Naive B cell (primary cell): ENCODE measurements at regions not wholly inside any gene's neighbourhood (a gene's known extent, or its start where the extent isn't known, plus 50 kb on each side); places are given as distances from the start of the nearest gene placed in this dataset.

Experiments
- ATAC-seq, 2 donors: fragments of 150-1000 bp; cut with Tn5 transposase; 2 replicates each; pipeline ENCODE4 v1.10.0; 2021; ENCODE audit warnings: low read depth in 2 of 2, mild to moderate bottlenecking in 2 of 2, moderate library complexity in 2 of 2
- DNase-seq: peaks from one replicate; pipeline ENCODE4 v3.0.0; 2022
- H3K27ac Mint-ChIP-seq, 6 donors: one replicate each; pipeline ENCODE4 v1.8.0; 2020 to 2022; ENCODE audit warnings: mild to moderate bottlenecking in 6 of 6, mixed read lengths in 6 of 6, moderate library complexity in 5 of 6, inconsistent platforms in 2 of 6
- H3K27me3 Mint-ChIP-seq, 3 donors: one replicate each; pipeline ENCODE4 v1.8.0; 2021 to 2022; ENCODE audit warnings: mixed read lengths in 3 of 3, mild to moderate bottlenecking in 1 of 3
- H3K36me3 Mint-ChIP-seq, 2 donors: one replicate each; pipeline ENCODE4 v1.8.0; 2020 to 2022; ENCODE audit warnings: mixed read lengths in 2 of 2, inconsistent platforms in 1 of 2, mild to moderate bottlenecking in 1 of 2
- H3K4me1 Mint-ChIP-seq, 3 donors: one replicate each; pipeline ENCODE4 v1.8.0; 2020 to 2022; ENCODE audit warnings: mixed read lengths in 3 of 3, inconsistent platforms in 1 of 3, mild to moderate bottlenecking in 1 of 3, moderate library complexity in 1 of 3
- H3K4me3 Mint-ChIP-seq, 8 donors: one replicate each; pipeline ENCODE4 v1.8.0; 2020 to 2022; ENCODE audit warnings: mild to moderate bottlenecking in 8 of 8, mixed read lengths in 8 of 8, moderate library complexity in 8 of 8, inconsistent platforms in 2 of 8
- H3K9me3 Mint-ChIP-seq, 7 donors: one replicate each; pipeline ENCODE4 v1.8.0; 2020 to 2022; ENCODE audit warnings: mixed read lengths in 7 of 7, mild to moderate bottlenecking in 5 of 7, inconsistent platforms in 2 of 7, moderate library complexity in 1 of 7

GRCh38 chr1:55420929-55421716 is 206.0 kb upstream of the USP24 start:
- no peaks in the 10 kb centered on the region for H3K4me1 Mint-ChIP-seq
- H3K27me3 Mint-ChIP-seq = peaks cover 26 to 45% (median 27%) of the 10 kb centered on the region in 3 donors
- ATAC-seq = no peak
- no peak for DNase-seq
- peaks cover 0 to 15% (median 5%) of the 10 kb centered on the region in 7 donors for H3K9me3 Mint-ChIP-seq
- H3K4me3 Mint-ChIP-seq = no peak overlapping the region
- no peak overlapping the region for H3K27ac Mint-ChIP-seq
- no peaks in the 10 kb centered on the region for H3K36me3 Mint-ChIP-seq

DNA sequence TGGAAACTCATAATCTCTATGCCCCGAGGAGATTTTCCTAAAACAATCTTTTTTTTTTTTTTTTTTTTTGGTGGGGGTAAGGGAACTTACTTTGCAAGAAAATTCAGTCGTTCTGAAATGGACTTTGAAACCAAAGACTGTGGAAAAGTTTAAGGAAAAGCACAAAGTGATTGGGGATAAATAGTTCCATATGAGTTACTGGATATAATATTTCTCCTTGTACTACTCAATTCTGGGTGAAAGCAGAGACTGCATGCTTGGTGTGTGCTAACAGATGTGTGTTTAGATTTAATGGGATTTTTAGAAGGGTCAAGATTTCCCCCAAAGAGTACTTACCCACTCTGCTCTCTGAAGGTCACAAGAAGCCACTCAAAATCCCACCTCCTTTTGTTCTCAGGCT is 204.9 kb upstream of the USP24 start:
- ATAC-seq (no peak), DNase-seq (no peak)
- H3K4me3 Mint-ChIP-seq = no peak overlapping the region
- H3K27me3 Mint-ChIP-seq = peaks cover 27 to 52% (median 37%) of the 10 kb centered on the region in 3 donors
- H3K36me3 Mint-ChIP-seq = no peaks in the 10 kb centered on the region
- H3K4me1 Mint-ChIP-seq = no peaks in the 10 kb centered on the region
- H3K27ac Mint-ChIP-seq = no peak overlapping the region
- H3K9me3 Mint-ChIP-seq = peaks cover 0 to 18% (median 5%) of the 10 kb centered on the region in 7 donors

DNA sequence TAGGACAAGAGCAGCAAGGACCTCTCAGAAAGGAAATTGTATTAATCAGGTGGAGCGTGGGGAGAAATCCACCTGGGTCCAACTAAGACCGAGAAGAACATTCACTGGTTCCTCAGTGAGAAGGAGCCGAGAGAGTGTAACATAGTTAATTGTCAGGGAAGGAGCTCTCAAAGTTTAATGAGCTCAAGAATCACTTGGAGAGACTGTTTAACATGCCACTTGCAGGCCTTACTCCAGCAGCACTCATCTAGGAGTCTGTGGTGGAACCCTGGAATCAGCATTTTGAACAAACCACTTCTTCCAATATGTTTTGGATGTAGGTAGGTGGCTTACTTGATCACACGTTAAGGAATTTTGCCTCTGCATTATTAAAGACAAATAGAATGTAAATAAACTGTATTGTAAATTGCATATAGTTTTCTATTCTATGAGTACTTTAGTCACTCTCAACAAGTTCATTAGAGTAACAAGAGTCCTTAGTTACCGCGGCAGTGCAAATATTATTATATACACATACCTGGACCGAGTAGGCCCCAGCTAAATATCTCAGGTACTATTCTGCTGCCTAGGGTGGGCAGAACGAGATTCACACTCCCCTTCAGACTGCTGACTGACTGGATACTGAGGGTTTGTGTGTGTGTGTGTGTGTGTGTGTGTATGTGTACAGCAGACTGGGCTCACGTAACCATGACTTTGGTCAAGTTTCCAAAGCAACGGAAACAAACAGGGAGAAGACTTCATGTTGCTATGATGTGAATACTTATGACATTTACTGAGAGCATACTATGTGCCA is 203.2 kb upstream of the USP24 start:
- peaks cover 16 to 50% (median 30%) of the 10 kb centered on the region in 3 donors for H3K27me3 Mint-ChIP-seq
- H3K4me1 Mint-ChIP-seq = no peaks in the 10 kb centered on the region
- no peaks in the 10 kb centered on the region for H3K36me3 Mint-ChIP-seq
- H3K4me3 Mint-ChIP-seq = no peak overlapping the region
- H3K9me3 Mint-ChIP-seq = peaks cover 0 to 18% (median 5%) of the 10 kb centered on the region in 7 donors
- no peak overlapping the region for H3K27ac Mint-ChIP-seq
- DNase-seq (no peak), ATAC-seq (no peak)

GRCh38 chr1:55416164-55416842 is 201.1 kb upstream of the USP24 start:
- no peak overlapping the region for H3K27ac Mint-ChIP-seq
- H3K27me3 Mint-ChIP-seq = peaks cover 16 to 50% (median 30%) of the 10 kb centered on the region in 3 donors
- H3K4me1 Mint-ChIP-seq = no peaks in the 10 kb centered on the region
- no peak overlapping the region for H3K4me3 Mint-ChIP-seq
- DNase-seq (no peak), ATAC-seq (no peak)
- H3K9me3 Mint-ChIP-seq = peaks cover 2 to 17% (median 4%) of the 10 kb centered on the region in 7 donors
- no peaks in the 10 kb centered on the region for H3K36me3 Mint-ChIP-seq

GRCh38 chr1:55413286-55413685 is 198.1 kb upstream of the USP24 start:
- Mint-ChIP-seq H3K27ac (no peak overlapping the region), H3K27me3 (peaks cover 9 to 37% (median 35%) of the 10 kb centered on the region in 3 donors), H3K36me3 (no peaks in the 10 kb centered on the region), H3K4me1 (no peaks in the 10 kb centered on the region), H3K4me3 (no peak overlapping the region), H3K9me3 (peaks cover 2 to 16% (median 5%) of the 10 kb centered on the region in 7 donors)
- no peak for DNase-seq
- ATAC-seq = no peak

DNA sequence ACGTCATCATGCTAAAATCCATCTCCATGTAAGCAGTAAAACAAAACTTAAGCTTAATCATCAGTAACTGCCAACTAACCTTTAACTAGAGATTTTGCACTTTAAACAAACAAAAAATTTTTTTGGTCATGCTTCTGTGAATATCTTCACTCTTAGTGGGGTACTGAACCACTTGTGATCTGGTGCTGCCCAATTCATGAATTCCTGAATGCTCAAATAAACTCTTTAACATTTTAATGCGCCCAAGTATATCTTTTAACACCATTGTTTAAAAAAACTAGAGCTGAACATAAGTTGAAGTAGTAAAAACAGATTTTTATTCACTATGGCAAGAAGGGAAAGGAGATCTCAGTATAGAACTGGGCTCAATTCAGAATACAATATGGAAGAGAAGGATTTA is 196.9 kb upstream of the USP24 start:
- Mint-ChIP-seq H3K9me3 (peaks cover 2 to 12% (median 5%) of the 10 kb centered on the region in 7 donors), H3K27ac (no peak overlapping the region), H3K4me3 (no peak overlapping the region), H3K4me1 (no peaks in the 10 kb centered on the region), H3K27me3 (peaks cover 4 to 25% (median 25%) of the 10 kb centered on the region in 3 donors), H3K36me3 (no peaks in the 10 kb centered on the region)
- ATAC-seq (no peak), DNase-seq (no peak)

GRCh38 chr1:55402671-55403464 is 187.7 kb upstream of the USP24 start:
- Mint-ChIP-seq H3K4me1 (no peaks in the 10 kb centered on the region), H3K27ac (no peak overlapping the region), H3K9me3 (peaks cover 0 to 15% (median 4%) of the 10 kb centered on the region in 7 donors), H3K27me3 (peaks cover 25 to 47% (median 30%) of the 10 kb centered on the region in 3 donors), H3K4me3 (no peak overlapping the region), H3K36me3 (no peaks in the 10 kb centered on the region)
- DNase-seq (no peak), ATAC-seq (no peak)

DNA sequence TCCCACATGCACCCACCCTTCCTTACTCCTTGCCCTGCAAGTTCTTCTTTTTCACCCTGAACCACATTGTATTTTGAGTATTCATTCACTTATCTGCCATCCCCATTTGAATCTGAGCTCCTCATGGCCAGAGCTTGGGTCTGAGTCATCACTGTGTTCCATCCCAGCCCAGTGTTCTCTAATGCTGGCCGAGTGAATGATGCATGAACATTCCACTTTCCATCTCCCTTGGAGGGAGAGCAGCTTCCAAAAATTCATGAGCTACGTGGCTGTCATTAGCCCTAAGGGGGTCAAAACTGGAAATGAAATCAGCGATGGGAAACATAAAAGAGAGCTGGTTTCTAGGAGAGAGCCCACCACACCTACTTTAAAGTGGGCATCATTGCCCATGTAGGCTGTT is 187.0 kb upstream of the USP24 start:
- Mint-ChIP-seq H3K4me1 (no peaks in the 10 kb centered on the region), H3K27me3 (peaks cover 32 to 55% (median 37%) of the 10 kb centered on the region in 3 donors), H3K9me3 (peaks cover 0 to 15% (median 4%) of the 10 kb centered on the region in 7 donors), H3K4me3 (no peak overlapping the region), H3K27ac (no peak overlapping the region), H3K36me3 (no peaks in the 10 kb centered on the region)
- DNase-seq = no peak
- no peak for ATAC-seq

- no peak for DNase-seq
- H3K27me3 Mint-ChIP-seq = peaks cover 42 to 53% (median 47%) of the 10 kb centered on the region in 3 donors
Measured at GRCh38 chr1:55400508-55400907, 185.3 kb upstream of the USP24 start.

DNA sequence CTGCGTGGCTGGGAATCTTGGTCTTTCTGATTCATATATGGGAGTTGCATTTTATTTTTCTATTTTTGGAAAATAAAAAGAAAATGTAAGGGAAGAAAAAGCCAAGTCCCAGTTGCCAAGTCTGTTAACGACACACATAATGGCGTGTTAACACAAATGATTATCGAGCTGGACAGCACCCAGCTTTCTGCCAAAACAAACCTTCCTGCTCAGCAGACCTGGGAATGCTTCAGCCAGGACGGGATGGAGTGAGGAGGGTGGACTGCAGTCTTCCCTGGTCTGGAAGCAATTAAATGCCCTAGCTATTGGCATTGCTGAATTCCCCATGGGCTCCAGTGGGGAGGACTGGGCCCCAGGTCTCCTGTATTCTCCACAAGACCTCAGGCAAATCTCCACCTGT is 184.2 kb upstream of the USP24 start:
- Mint-ChIP-seq H3K4me3 (no peak overlapping the region), H3K4me1 (no peaks in the 10 kb centered on the region), H3K9me3 (peaks cover 0 to 11% (median 1%) of the 10 kb centered on the region in 7 donors), H3K27ac (no peak overlapping the region), H3K27me3 (peaks cover 42 to 46% (median 45%) of the 10 kb centered on the region in 3 donors), H3K36me3 (no peaks in the 10 kb centered on the region)
- ATAC-seq (no peak), DNase-seq (no peak)

More at GRCh38 chr1:55400508-55400907, 185.3 kb upstream of the USP24 start:
- Mint-ChIP-seq H3K4me3 (no peak overlapping the region), H3K9me3 (peaks cover 0 to 11% (median 3%) of the 10 kb centered on the region in 7 donors), H3K27ac (no peak overlapping the region), H3K4me1 (no peaks in the 10 kb centered on the region), H3K36me3 (no peaks in the 10 kb centered on the region)
- ATAC-seq = no peak

- H3K27ac Mint-ChIP-seq = no peak overlapping the region
- no peaks in the 10 kb centered on the region for H3K36me3 Mint-ChIP-seq
- peaks cover 42 to 57% (median 43%) of the 10 kb centered on the region in 3 donors for H3K27me3 Mint-ChIP-seq
- DNase-seq (no peak), ATAC-seq (no peak)
- H3K9me3 Mint-ChIP-seq = peaks cover 0 to 19% (median 5%) of the 10 kb centered on the region in 7 donors
- H3K4me3 Mint-ChIP-seq = no peak overlapping the region
- no peaks in the 10 kb centered on the region for H3K4me1 Mint-ChIP-seq
Measured at GRCh38 chr1:55396381-55396891, 181.3 kb upstream of the USP24 start.

- no peak for ATAC-seq
- no peak for DNase-seq
- Mint-ChIP-seq H3K27ac (no peak overlapping the region), H3K4me3 (no peak overlapping the region), H3K27me3 (peaks cover 14 to 28% (median 23%) of the 10 kb centered on the region in 3 donors), H3K9me3 (peaks cover 0 to 14% (median 5%) of the 10 kb centered on the region in 7 donors), H3K4me1 (no peaks in the 10 kb centered on the region), H3K36me3 (no peaks in the 10 kb centered on the region)
Measured at GRCh38 chr1:55388960-55389359, 173.8 kb upstream of the USP24 start.
